GM12878 (cell line): ENCODE measurements at regions not wholly inside any gene's neighbourhood (a gene's known extent, or its start where the extent isn't known, plus 50 kb on each side); places are given as distances from the start of the nearest gene placed in this dataset.

Experiments
- ATAC-seq: fragments of 200-7000 bp; cut with Tn5 transposase; 3 replicates; pipeline ENCODE4 v1.9.1; 2020; ENCODE audit warnings: mild to moderate bottlenecking, moderate library complexity
- BruUV-seq: library from RNA; stranded (reverse); fragments of 400-500 nt; replicated peaks from 2 replicates; lab custom pipeline; 2021; lab: Mats Ljungman, UMichigan
- CTCF ChIA-PET: fragments of 300-600 bp; sonication (Branson Sonifier 250); formaldehyde crosslinking; extraction: SDS; loops from one replicate; lab custom pipeline; 2021; ENCODE audit warnings: inconsistent platforms; lab: Yijun Ruan, JAX
- POLR2A ChIA-PET: fragments of 350-600 bp; formaldehyde crosslinking; extraction: SDS; loops from one replicate; lab custom pipeline; 2021; ENCODE audit warnings: inconsistent platforms; lab: Charles Lee
- RAD21 ChIA-PET: fragments of 300-600 bp; sonication (Branson Sonifier 250); formaldehyde crosslinking; loops from one replicate; lab custom pipeline; 2023; ENCODE audit warnings: antibody characterized with exemption; ENCODE audit not compliant: unreplicated experiment; lab: Charles Lee
- SMC1A ChIA-PET: fragments of 300-600 bp; sonication (Branson Sonifier 250); formaldehyde crosslinking; loops from one replicate; lab custom pipeline; 2023; ENCODE audit not compliant: unreplicated experiment, uncharacterized antibody; lab: Charles Lee
- DNase-seq: peaks from one replicate; pipeline ENCODE4 v3.0.0-alpha.2; 2011; ENCODE audit warnings: low read depth, low spot score
- FAIRE-seq: peaks from 3 replicates; lab custom pipeline; 2011; peaks lifted over from hg19 to GRCh38; lab: Jason Lieb, UNC
- H2AFZ ChIP-seq: 2 replicates; pipeline ENCODE4 v1.6.0; 2011; ENCODE audit warnings: low read depth, low read length, control low read depth; ENCODE audit not compliant: control insufficient read depth
- H3K27ac ChIP-seq: 2 replicates; pipeline ENCODE4 v1.5.1; 2011; ENCODE audit warnings: control low read depth; ENCODE audit not compliant: control insufficient read depth, insufficient read depth
- H3K27me3 ChIP-seq, 2 experiments: replicated peaks in 1 of 2; 2 replicates each; pipeline versions ENCODE4 v1.6.0 to v1.6.1; 2011; ENCODE audit warnings: low read length in 1 of 2; ENCODE audit not compliant: control insufficient read depth in 2 of 2, insufficient read depth in 2 of 2
- H3K36me3 ChIP-seq, 2 experiments: 2 replicates each; pipeline ENCODE4 v1.5.1; 2011; ENCODE audit warnings: low read length in 1 of 2; ENCODE audit not compliant: control insufficient read depth in 2 of 2, insufficient read depth in 2 of 2
- H3K4me1 ChIP-seq: 2 replicates; pipeline ENCODE4 v1.6.1; 2011; ENCODE audit warnings: mild to moderate bottlenecking, low read length, moderate library complexity, mixed read lengths; ENCODE audit not compliant: control insufficient read depth, insufficient read depth
- H3K4me2 ChIP-seq: 2 replicates; pipeline ENCODE4 v1.6.0; 2011; ENCODE audit warnings: control low read depth; ENCODE audit not compliant: control insufficient read depth, insufficient read depth
- H3K4me3 ChIP-seq: fragments of 200-600 bp; sonication (generic); 2 replicates; pipeline ENCODE4 v1.5.1; 2016
- H3K79me2 ChIP-seq: 2 replicates; pipeline ENCODE4 v1.6.0; 2011; ENCODE audit warnings: low read length; ENCODE audit not compliant: control insufficient read depth, insufficient read depth
- H3K9ac ChIP-seq: 2 replicates; pipeline ENCODE4 v1.8.0; 2011; ENCODE audit warnings: low read length, control low read depth, mixed read lengths; ENCODE audit not compliant: control insufficient read depth, insufficient read depth
- H3K9me3 ChIP-seq: replicated peaks from 3 replicates; pipeline ENCODE4 v1.5.1; 2011; ENCODE audit warnings: mild to moderate bottlenecking, low read length; ENCODE audit not compliant: control insufficient read depth, insufficient read depth
- H4K20me1 ChIP-seq: 2 replicates; pipeline ENCODE4 v1.6.0; 2011; ENCODE audit not compliant: control insufficient read depth, insufficient read depth
- BCL11A ChIP-seq: IDR thresholded peaks from 2 replicates; pipeline ENCODE4 v1.6.1; 2011; ENCODE audit warnings: low read depth, low read length
- BRCA1 ChIP-seq: IDR thresholded peaks from 2 replicates; pipeline ENCODE4 v1.6.1; 2011; ENCODE audit warnings: low read depth, low read length, improper control_type of control experiment
- ETV6 ChIP-seq, 2 experiments: fragments of 450-650 bp in 1 of 2; IDR thresholded peaks in 1 of 2; conservative IDR thresholded peaks in 1 of 2; 2 replicates each; pipeline ENCODE4 v1.6.1; 2014; ENCODE audit warnings: antibody characterized with exemption in 1 of 2, borderline replicate concordance in 1 of 2, low read depth in 1 of 2, mild to moderate bottlenecking in 1 of 2, moderate library complexity in 1 of 2
- HDGF ChIP-seq: fragments of 450-650 bp; IDR thresholded peaks from 2 replicates; pipeline ENCODE4 v1.6.1; 2016; ENCODE audit warnings: antibody characterized with exemption
- IRF4 ChIP-seq: IDR thresholded peaks from 2 replicates; pipeline ENCODE4 v1.6.1; 2011; ENCODE audit warnings: low read depth, low read length
- JUNB ChIP-seq: IDR thresholded peaks from 2 replicates; pipeline ENCODE4 v1.6.1; 2016; ENCODE audit warnings: antibody characterized with exemption, mild to moderate bottlenecking
- KDM1A ChIP-seq: fragments of 200-600 bp; sonication (generic); IDR thresholded peaks from 2 replicates; pipeline ENCODE4 v1.6.1; 2016; ENCODE audit warnings: borderline replicate concordance
- LARP7 ChIP-seq: fragments of 450-650 bp; IDR thresholded peaks from 2 replicates; pipeline ENCODE4 v1.6.1; 2017; ENCODE audit warnings: mild to moderate bottlenecking
- NFXL1 ChIP-seq: fragments of 450-650 bp; IDR thresholded peaks from 2 replicates; pipeline ENCODE4 v1.6.1; 2017; ENCODE audit warnings: antibody characterized with exemption, mild to moderate bottlenecking, borderline replicate concordance
- NKRF ChIP-seq: fragments of 450-650 bp; conservative IDR thresholded peaks from 2 replicates; pipeline ENCODE4 v1.6.1; 2017; ENCODE audit warnings: mild to moderate bottlenecking, moderate library complexity
- POLR2AphosphoS2 ChIP-seq: IDR thresholded peaks from 2 replicates; pipeline ENCODE4 v1.6.1; 2011; ENCODE audit warnings: low read depth, mild to moderate bottlenecking, low read length, improper control_type of control experiment, moderate library complexity
- POU2F2 ChIP-seq: IDR thresholded peaks from 3 replicates; pipeline ENCODE4 v1.6.1; 2011; ENCODE audit warnings: low read depth, mild to moderate bottlenecking, low read length, borderline replicate concordance
- STAT1 ChIP-seq: fragments of 450-650 bp; conservative IDR thresholded peaks from 2 replicates; pipeline ENCODE4 v1.6.1; 2014; ENCODE audit warnings: antibody characterized with exemption, mild to moderate bottlenecking
- ZNF384 ChIP-seq: IDR thresholded peaks from 2 replicates; pipeline ENCODE4 v1.6.1; 2012; ENCODE audit warnings: low read depth, mild to moderate bottlenecking, low read length, improper control_type of control experiment, borderline replicate concordance
- ZSCAN29 ChIP-seq: fragments of 450-650 bp; IDR thresholded peaks from 2 replicates; pipeline ENCODE4 v1.6.1; 2017; ENCODE audit warnings: mild to moderate bottlenecking, moderate library complexity
- WGBS: methylation state at CpG from one replicate; pipeline ENCODE4 v1.1.6; 2016; ENCODE audit warnings: low lambda C conversion rate; ENCODE audit not compliant: insufficient replicate concordance, insufficient coverage; ENCODE audit errors: missing lambda C conversion rate; 5-methylcytosine and 5-hydroxymethylcytosine counted together
- in situ Hi-C: fragments of 300-500 bp; cut with MboI; formaldehyde crosslinking; loops from 9 replicates; pipeline ENCODE4 v1.14.3; 2018; ENCODE audit warnings: mixed read lengths
- intact Hi-C: fragments of 100-400 bp; cut with micrococcal nuclease; formaldehyde crosslinking; loops from one replicate; pipeline ENCODE4 v1.14.2; 2022; ENCODE audit not compliant: unreplicated experiment
- TF ChIP-seq, protein P1 (sequence below): IDR thresholded peaks from 2 replicates; pipeline ENCODE4 v1.6.1; 2012; ENCODE audit warnings: low read depth, low read length, improper control_type of control experiment

DNA sequence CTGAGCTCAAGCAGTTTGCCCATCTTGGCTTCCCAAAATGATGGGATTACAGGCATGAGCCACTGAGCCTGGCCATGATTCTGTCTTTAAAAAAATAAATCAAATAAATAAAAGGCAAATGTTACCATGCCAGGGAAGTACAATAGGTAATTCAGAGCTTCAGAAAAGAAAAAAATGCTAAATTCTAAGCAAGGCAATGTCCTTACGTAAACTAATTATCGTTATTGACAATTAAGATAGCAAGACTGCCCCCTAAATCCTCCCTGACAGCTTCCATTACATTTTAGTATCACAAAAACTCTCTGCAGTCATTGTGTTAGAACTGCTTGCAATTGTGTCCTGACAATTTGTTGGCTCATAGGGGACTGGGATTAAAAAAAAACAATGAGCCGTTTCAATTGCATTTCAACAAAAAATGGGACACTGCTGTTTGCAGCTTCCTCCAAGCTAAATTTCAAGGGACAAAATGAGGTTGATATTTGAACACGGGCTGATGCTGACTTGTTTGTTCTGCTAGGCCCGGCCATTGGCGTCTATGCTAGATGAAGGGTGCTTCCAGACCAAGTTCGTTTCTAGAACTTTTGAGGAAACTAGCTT, 88.9 kb downstream of the MOGAT1 start (continued):
- TF ChIP-seq STAT1 = no peak
- no peak for TF ChIP-seq ZNF384
- no peak for TF ChIP-seq POLR2AphosphoS2
- TF ChIP-seq, all 136 proteins: peak for 0

GRCh38 chr2:222761888-222762287, 90.4 kb downstream of the MOGAT1 start:
- intact Hi-C loops = no loop called here
- in situ Hi-C loops = no loop called here
- H3K9ac ChIP-seq = no peak overlapping the region
- SMC1A ChIA-PET = interaction anchor here (1.1 kb wide), 1 partner anchor 58 kb away, joined by 3 read pairs; no protein-coding TSS in a partner anchor
- no peaks in the 10 kb centered on the region for H3K36me3 ChIP-seq
- ATAC-seq (no peak), DNase-seq (no peak), FAIRE-seq (no peak)
- no peak overlapping the region for H2AFZ ChIP-seq
- RAD21 ChIA-PET = no interaction called here
- WGBS = 50% methylated on average over 3 of the region's 3 CpGs
- no peaks in the 10 kb centered on the region for H4K20me1 ChIP-seq
- BruUV-seq = no TSS peak
- H3K79me2 ChIP-seq = no peaks in the 10 kb centered on the region
- POLR2A ChIA-PET = no interaction called here
- no peaks in the 10 kb centered on the region for H3K27me3 ChIP-seq
- H3K4me3 ChIP-seq = no peak overlapping the region
- no peak overlapping the region for H3K27ac ChIP-seq
- no peak overlapping the region for H3K4me2 ChIP-seq
- no peaks in the 10 kb centered on the region for H3K4me1 ChIP-seq
- no peaks in the 10 kb centered on the region for H3K9me3 ChIP-seq
- CTCF ChIA-PET = interaction anchor here (1.3 to 2.2 kb wide), 2 partner anchors 53 to 54 kb away, joined by 3 to 5 read pairs; no protein-coding TSS in a partner anchor
- no peak for TF ChIP-seq NKRF
- TF ChIP-seq IRF4 = no peak
- TF ChIP-seq, protein P1, sequence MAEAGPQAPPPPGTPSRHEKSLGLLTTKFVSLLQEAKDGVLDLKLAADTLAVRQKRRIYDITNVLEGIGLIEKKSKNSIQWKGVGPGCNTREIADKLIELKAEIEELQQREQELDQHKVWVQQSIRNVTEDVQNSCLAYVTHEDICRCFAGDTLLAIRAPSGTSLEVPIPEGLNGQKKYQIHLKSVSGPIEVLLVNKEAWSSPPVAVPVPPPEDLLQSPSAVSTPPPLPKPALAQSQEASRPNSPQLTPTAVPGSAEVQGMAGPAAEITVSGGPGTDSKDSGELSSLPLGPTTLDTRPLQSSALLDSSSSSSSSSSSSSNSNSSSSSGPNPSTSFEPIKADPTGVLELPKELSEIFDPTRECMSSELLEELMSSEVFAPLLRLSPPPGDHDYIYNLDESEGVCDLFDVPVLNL = no peak
- TF ChIP-seq POU2F2 = no peak
- no peak for TF ChIP-seq LARP7
- no peak for TF ChIP-seq BRCA1
- no peak for TF ChIP-seq ETV6 (conservative IDR thresholded peaks at IDR 0.05 in 1 of 2, IDR thresholded peaks at IDR 0.05 in 1 of 2; ENCODE audit: borderline replicate concordance in 1 of 2, low read depth in 1 of 2)
- TF ChIP-seq BCL11A = no peak
- TF ChIP-seq KDM1A = no peak
- no peak for TF ChIP-seq HDGF
- no peak for TF ChIP-seq NFXL1
- TF ChIP-seq JUNB = no peak
- TF ChIP-seq ZSCAN29 = no peak
